Breast epithelium (tissue), 3 donors: ENCODE measurements at regions not wholly inside any gene's neighbourhood (a gene's known extent, or its start where the extent isn't known, plus 50 kb on each side); places are given as distances from the start of the nearest gene placed in this dataset.

Experiments
- POLR2A ChIP-seq: fragments of 450-650 bp; IDR thresholded peaks from one replicate; pipeline ENCODE4 v1.6.1; 2016; ENCODE audit warnings: antibody characterized with exemption, mild to moderate bottlenecking, moderate library complexity
- POLR2AphosphoS5 ChIP-seq, 3 donors: sonication (generic); formaldehyde crosslinking; IDR thresholded peaks; one replicate each; pipeline ENCODE4 v1.6.1; 2017; ENCODE audit warnings: antibody characterized with exemption in 3 of 3
- TF ChIP-seq, protein P1 (sequence below), 3 donors: fragments of 450-650 bp; IDR thresholded peaks; one replicate each; pipeline ENCODE4 v1.5.1; 2016 to 2017; ENCODE audit warnings: antibody characterized with exemption in 3 of 3, mild to moderate bottlenecking in 3 of 3, moderate library complexity in 3 of 3

DNA sequence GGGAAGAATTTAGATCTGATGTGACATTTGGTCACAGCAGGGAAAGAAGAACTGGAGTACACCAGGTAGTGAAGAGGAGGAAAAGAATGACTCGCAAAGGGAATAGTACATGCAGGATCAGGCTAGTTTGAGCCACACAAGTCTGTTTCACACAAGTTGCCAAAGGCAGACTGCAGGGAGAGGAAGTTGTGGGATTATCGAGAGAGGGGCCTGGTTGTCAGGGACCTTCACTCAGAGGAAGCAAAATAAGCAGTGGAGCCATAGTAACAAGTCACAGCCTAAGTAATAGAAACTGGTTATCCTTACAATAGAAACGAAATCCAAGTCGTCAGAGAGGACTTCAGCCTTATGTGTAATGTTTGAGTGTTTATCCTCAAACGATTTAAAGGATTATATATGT is 316.7 kb upstream of the HTR2C start:
- TF ChIP-seq, protein P1, sequence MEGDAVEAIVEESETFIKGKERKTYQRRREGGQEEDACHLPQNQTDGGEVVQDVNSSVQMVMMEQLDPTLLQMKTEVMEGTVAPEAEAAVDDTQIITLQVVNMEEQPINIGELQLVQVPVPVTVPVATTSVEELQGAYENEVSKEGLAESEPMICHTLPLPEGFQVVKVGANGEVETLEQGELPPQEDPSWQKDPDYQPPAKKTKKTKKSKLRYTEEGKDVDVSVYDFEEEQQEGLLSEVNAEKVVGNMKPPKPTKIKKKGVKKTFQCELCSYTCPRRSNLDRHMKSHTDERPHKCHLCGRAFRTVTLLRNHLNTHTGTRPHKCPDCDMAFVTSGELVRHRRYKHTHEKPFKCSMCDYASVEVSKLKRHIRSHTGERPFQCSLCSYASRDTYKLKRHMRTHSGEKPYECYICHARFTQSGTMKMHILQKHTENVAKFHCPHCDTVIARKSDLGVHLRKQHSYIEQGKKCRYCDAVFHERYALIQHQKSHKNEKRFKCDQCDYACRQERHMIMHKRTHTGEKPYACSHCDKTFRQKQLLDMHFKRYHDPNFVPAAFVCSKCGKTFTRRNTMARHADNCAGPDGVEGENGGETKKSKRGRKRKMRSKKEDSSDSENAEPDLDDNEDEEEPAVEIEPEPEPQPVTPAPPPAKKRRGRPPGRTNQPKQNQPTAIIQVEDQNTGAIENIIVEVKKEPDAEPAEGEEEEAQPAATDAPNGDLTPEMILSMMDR (IDR thresholded peaks at IDR 0.05), result no peak
- TF ChIP-seq POLR2A (no peak), POLR2AphosphoS5 (IDR thresholded peaks at IDR 0.05) (no peak)
